Esophagus (tissue), 2 donors: ENCODE measurements at regions not wholly inside any gene's neighbourhood (a gene's known extent, or its start where the extent isn't known, plus 50 kb on each side); places are given as distances from the start of the nearest gene placed in this dataset.
"Not testable (repeated sequence)": the region's sequence is repeated elsewhere in the genome, so short reads cannot be mapped to it uniquely, and the experiment has no call there.

Source experiments
- H3K27ac ChIP-seq, 2 donors: one replicate each; pipeline ENCODE4 v1.5.1; 2013; ENCODE audit warnings: low read depth in 2 of 2, mild to moderate bottlenecking in 2 of 2, inconsistent platforms in 1 of 2, low read length in 1 of 2, moderate library complexity in 1 of 2
- H3K27me3 ChIP-seq, 2 donors: one replicate each; pipeline ENCODE4 v1.6.1; 2013; ENCODE audit warnings: low read length in 2 of 2, control low read depth in 1 of 2, mild to moderate bottlenecking in 1 of 2; ENCODE audit not compliant: insufficient read depth in 2 of 2, control insufficient read depth in 1 of 2
- H3K36me3 ChIP-seq, 2 donors: one replicate each; pipeline ENCODE4 v1.6.1; 2013; ENCODE audit warnings: low read length in 1 of 2; ENCODE audit not compliant: control insufficient read depth in 2 of 2, insufficient read depth in 2 of 2
- H3K4me1 ChIP-seq, 2 donors: one replicate each; pipeline ENCODE4 v1.6.1; 2013; ENCODE audit warnings: low read length in 1 of 2; ENCODE audit not compliant: control insufficient read depth in 2 of 2, insufficient read depth in 2 of 2
- H3K4me3 ChIP-seq, 2 donors: one replicate each; pipeline ENCODE4 v1.5.1; 2013; ENCODE audit warnings: low read length in 2 of 2, mild to moderate bottlenecking in 2 of 2, low read depth in 1 of 2, moderate library complexity in 1 of 2
- H3K9me3 ChIP-seq, 2 donors: one replicate each; pipeline ENCODE4 v1.6.1; 2013; ENCODE audit warnings: mild to moderate bottlenecking in 2 of 2, low read depth in 1 of 2, low read length in 1 of 2, moderate library complexity in 1 of 2; ENCODE audit not compliant: control insufficient read depth in 2 of 2, insufficient read depth in 1 of 2
- WGBS, 2 donors: extraction: QIAGEN DNeasy Blood & Tissue Kit; methylation state at CpG; one replicate each; pipeline ENCODE4 v1.1.7; 2013; 5-methylcytosine and 5-hydroxymethylcytosine counted together
- donor health status: healthy with polysubstance abuse.
- donor health status: Bipolar disorder and iron deficiency.

DNA sequence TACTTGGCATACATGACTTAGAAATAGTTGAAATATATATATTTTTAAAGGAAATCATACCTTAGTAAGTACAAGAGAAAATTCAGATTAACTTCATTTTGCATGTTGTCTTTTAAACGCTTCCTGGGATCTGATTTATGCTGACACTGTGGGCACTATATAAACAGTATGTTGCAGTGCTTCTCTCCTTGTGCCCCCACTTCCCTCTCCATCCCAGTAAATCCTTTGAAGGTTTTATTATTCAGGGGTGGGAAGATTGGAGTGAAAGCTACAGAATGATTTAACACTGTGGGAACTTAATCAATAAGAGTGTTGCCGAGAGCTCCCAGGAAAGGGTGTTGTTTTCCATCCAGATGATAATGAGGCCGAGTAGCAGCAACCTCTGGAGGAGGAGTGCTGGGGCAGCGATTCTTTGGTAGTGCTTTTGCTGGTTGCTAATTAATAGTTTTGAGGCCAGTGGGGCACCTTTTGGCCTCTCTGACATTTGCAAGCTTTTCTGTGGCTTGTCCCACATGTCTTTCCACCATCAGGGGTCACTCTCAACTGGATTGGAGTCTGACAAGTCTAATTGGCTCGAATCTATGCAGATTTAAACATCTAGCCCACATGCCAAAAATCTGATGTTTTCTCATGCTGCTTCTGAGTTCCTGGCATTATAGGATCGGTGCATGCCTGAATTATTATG is 183.0 kb upstream of the MMS22L start:
- WGBS, 2 donors = 32 to 35% methylated on average over 6 of the region's 6 CpGs
- Histone ChIP-seq H3K9me3 (no peaks in the 10 kb centered on the region), H3K36me3 (no peaks in the 10 kb centered on the region), H3K27me3 (no peaks in the 10 kb centered on the region), H3K4me1 (no peaks in the 10 kb centered on the region), H3K4me3 (no peak overlapping the region), H3K27ac (no peak overlapping the region)

DNA sequence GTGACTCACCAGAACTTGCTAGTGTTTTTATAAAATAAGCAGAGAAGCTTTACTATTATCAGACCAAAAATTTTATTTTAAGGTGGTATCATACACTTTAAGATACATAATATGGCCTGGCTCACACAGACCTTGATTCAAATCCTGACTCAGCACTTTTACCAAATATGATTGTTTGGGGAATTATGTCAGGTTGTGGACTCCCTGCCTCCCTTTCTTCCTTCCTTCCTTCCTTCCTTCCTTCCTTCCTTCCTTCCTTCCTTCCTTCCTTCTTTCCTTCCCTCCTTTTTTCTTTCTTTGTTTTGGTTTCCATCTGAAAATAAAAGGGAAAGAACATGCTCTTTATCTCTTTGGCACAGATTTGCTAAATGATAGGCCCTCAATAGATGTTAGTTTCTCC is 186.0 kb upstream of the MMS22L start:
- Histone ChIP-seq H3K27me3 (no peaks in the 10 kb centered on the region), H3K4me1 (no peaks in the 10 kb centered on the region), H3K36me3 (no peaks in the 10 kb centered on the region), H3K4me3 (no peak overlapping the region), H3K9me3 (no peaks in the 10 kb centered on the region), H3K27ac (no peak overlapping the region)

DNA sequence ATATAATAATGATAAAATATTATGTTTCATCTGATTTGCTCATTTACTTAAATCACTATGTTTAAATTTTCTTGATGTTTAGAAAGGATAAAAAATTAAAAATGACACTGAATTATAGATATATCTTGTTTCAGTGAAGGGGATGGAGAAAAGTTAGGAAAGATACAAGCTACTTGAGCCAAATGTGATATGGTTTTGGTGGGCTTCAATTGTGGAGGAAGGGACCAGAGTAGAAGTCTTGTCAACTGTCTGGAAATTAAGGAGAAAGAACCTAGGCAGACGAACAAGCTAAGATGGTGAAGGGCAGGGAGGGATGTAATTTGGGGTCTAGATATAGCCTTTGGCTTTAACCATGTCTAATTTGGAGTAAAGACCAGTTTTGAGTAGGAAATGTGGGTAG is 186.4 kb upstream of the MMS22L start:
- no peaks in the 10 kb centered on the region for H3K9me3 ChIP-seq
- H3K4me3 ChIP-seq = no peak overlapping the region
- no peaks in the 10 kb centered on the region for H3K4me1 ChIP-seq
- H3K27ac ChIP-seq = no peak overlapping the region
- no peaks in the 10 kb centered on the region for H3K36me3 ChIP-seq
- no peaks in the 10 kb centered on the region for H3K27me3 ChIP-seq
- WGBS, 2 donors = 66 to 73% methylated on average over 1 of the region's 1 CpG

DNA sequence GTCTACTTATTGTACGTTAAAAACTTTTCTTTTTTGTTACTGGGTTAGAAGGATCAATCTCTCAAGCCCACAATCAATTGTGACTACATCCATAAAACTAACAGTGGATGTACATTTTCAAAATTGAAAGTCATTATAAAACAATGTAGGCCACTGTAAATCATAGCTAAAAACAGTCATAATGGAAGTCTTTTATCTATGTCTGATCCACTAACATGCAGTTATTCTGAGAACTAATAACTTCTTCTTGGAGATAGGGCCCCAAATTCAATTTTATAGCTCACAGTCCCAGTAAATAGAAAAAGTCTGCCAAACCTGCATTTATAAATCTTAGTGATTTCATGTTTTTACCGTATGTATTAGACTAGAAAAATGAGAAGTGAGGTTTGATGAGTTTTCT is 187.3 kb upstream of the MMS22L start:
- Histone ChIP-seq H3K4me3 (no peak overlapping the region), H3K4me1 (no peaks in the 10 kb centered on the region), H3K27ac (no peak overlapping the region), H3K27me3 (no peaks in the 10 kb centered on the region), H3K9me3 (no peaks in the 10 kb centered on the region), H3K36me3 (no peaks in the 10 kb centered on the region)
- 65 to 78% methylated on average over 2 of the region's 2 CpGs for WGBS, 2 donors

DNA sequence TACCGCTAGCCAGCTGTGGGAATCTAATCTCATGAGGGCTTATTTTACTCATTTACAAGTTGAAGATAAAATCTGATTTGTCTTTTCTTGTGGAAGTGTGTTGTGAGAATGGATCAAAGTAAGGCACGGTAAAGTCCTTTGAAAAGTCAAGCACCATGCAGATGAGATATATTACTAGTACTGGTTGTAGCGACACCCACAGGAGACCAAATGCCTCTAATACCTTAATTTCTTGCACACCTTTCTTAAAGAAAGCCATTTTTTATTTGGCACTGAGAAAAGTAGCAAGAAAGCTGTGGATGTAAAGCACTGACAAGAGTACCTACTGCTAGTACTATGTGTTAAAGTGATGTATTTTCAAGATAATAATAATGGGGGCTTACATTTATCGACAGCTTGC is 191.0 kb upstream of the MMS22L start:
- no peaks in the 10 kb centered on the region for H3K36me3 ChIP-seq
- 69 to 75% methylated on average over 4 of the region's 4 CpGs for WGBS, 2 donors
- H3K4me1 ChIP-seq = no peaks in the 10 kb centered on the region
- H3K27me3 ChIP-seq = no peaks in the 10 kb centered on the region
- H3K27ac ChIP-seq = no peak overlapping the region
- H3K9me3 ChIP-seq = no peaks in the 10 kb centered on the region
- H3K4me3 ChIP-seq = no peak overlapping the region

DNA sequence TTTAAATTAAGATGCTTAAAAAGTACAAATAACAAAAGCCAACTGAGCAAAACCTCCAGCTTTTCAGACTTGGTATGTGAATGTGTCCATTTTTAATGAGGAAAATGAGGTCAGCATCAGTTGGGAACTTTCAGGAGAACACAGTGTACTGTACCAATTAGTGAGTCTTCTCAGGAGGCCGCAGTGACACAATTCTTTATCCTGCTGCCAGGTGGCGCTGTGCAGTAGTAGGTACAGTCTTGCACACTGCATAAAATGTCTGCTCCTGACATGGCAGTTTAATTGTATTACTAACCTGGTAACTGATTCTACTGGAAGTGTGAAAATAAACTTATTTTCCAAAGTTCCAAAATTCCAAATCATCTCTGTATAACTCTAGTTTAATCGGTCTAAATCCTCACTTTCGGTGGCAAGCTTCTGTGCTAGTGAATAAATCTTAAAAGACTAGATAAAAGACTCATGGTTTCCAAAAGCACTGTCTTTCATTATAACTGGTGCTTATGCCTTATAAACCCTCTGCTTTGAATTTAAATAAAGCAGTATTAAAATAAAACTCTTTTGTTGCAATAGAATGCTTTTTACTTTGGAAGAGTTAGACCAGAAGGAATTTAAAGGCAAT is 214.8 kb upstream of the MMS22L start:
- H3K27ac ChIP-seq = no peak overlapping the region
- no peaks in the 10 kb centered on the region for H3K4me1 ChIP-seq
- H3K36me3 ChIP-seq = no peaks in the 10 kb centered on the region
- 37 to 38% methylated on average over 4 of the region's 4 CpGs for WGBS, 2 donors
- no peaks in the 10 kb centered on the region for H3K9me3 ChIP-seq
- no peak overlapping the region for H3K4me3 ChIP-seq
- peaks cover 0 to 2% of the 10 kb centered on the region in 2 donors for H3K27me3 ChIP-seq

DNA sequence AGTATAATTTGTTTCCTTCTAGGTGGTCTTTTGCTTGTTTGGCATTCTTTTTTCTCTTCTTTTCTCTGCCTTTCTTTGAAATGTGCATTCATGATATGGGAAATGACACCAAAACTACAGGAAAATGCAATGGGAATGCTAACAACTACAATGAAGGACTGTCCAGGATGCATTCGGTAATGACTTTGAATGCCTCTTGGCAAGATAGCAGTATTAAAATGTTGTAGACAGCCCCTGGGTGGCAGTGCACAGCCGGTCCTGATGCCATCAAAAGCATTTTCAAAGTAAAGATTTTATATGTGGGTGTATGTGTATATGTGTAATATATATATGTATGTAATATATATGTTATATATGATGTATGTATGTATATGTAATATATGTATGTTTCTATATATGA is 218.8 kb upstream of the MMS22L start:
- no peaks in the 10 kb centered on the region for H3K9me3 ChIP-seq
- no peak overlapping the region for H3K27ac ChIP-seq
- H3K4me1 ChIP-seq = no peaks in the 10 kb centered on the region
- no peaks in the 10 kb centered on the region for H3K36me3 ChIP-seq
- WGBS, 2 donors = 36 to 44% methylated on average over 2 of the region's 2 CpGs
- peaks cover 0 to 2% of the 10 kb centered on the region in 2 donors for H3K27me3 ChIP-seq
- H3K4me3 ChIP-seq = no peak overlapping the region

DNA sequence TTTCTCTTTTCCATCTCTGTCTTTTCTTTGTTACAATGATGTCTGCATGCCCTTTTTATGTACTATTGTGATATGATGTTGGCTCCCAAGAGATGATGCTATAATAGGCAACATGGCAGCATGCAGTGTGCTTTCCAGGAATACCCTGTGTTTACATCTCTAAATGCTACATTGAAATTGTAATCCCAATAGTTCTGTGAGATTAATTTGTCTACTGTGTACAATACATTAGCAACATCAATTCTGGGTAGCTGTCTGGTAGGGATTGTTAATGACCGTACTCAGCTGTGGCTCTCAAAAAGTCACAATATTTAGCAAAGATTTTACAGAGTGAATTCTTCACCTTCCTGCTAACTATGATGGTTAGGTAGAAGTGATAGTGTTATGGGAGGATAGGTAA is 225.6 kb upstream of the MMS22L start:
- Histone ChIP-seq H3K4me1 (no peaks in the 10 kb centered on the region), H3K4me3 (no peak overlapping the region), H3K27ac (no peak overlapping the region), H3K27me3 (no peaks in the 10 kb centered on the region), H3K36me3 (no peaks in the 10 kb centered on the region), H3K9me3 (no peaks in the 10 kb centered on the region)
- 65 to 67% methylated on average over 1 of the region's 1 CpG for WGBS, 2 donors

DNA sequence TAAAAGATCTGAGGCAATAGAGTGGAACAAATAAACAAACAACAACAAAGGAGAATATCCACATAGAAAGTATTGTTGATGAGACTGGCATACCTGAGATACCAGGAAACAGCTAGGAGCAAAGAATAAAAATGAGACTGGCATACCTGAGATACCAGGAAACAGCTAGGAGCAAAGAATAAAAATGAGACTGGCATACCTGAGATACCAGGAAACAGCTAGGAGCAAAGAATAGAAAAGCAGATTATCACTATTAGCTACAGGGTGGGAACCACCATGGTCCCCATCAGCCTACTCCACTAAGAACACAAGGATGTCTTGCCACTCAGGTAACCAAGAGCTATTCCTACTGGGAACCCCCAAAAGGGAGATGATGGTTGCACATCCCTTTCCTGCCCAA is 230.2 kb upstream of the MMS22L start:
- H3K4me3 ChIP-seq, H3K27ac ChIP-seq, H3K9me3 ChIP-seq, H3K27me3 ChIP-seq, H3K36me3 ChIP-seq, H3K4me1 ChIP-seq: not testable (repeated sequence)

DNA sequence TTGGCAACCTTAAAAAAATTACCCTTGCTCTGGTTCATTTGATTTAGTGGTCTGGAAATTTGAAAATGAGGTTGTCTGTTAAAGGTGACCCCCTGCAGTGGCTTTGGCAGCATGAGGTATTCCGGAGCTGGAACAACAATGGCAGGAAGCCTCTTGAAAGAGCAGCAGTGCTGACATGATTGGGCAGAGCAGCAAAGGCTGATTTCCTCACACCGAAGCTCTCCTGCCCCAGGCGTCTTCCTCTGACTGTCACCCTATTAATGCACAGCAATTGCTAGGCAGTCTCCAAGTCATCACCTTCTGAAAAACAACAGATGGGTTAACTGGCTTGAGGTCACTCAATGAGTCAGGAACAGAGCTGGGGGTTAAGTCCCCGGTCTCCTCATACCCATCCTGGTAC is 241.8 kb upstream of the MMS22L start:
- Histone ChIP-seq H3K27ac (no peak overlapping the region), H3K36me3 (no peaks in the 10 kb centered on the region), H3K4me1 (no peaks in the 10 kb centered on the region), H3K27me3 (no peaks in the 10 kb centered on the region), H3K4me3 (no peak overlapping the region), H3K9me3 (no peaks in the 10 kb centered on the region)
- 18% methylated on average over 4 of the region's 4 CpGs for WGBS, 2 donors
